ENCODE measurements at regions not wholly inside any gene's neighbourhood (a gene's known extent, or its start where the extent isn't known, plus 50 kb on each side); places are given as distances from the start of the nearest gene placed in this dataset.
A peak's percentile ranks its signal among the peaks of the same experiment; 100 is the strongest.
"Not testable (repeated sequence)": the region's sequence is repeated elsewhere in the genome, so short reads cannot be mapped to it uniquely, and the experiment has no call there.

GRCh38 chr2:61774351-61774750 is 79.5 kb downstream of the FAM161A start:
- no peak for DNase-seq (ENCODE audit: low read depth in 4 of 4, low spot score in 2 of 4)

DNA sequence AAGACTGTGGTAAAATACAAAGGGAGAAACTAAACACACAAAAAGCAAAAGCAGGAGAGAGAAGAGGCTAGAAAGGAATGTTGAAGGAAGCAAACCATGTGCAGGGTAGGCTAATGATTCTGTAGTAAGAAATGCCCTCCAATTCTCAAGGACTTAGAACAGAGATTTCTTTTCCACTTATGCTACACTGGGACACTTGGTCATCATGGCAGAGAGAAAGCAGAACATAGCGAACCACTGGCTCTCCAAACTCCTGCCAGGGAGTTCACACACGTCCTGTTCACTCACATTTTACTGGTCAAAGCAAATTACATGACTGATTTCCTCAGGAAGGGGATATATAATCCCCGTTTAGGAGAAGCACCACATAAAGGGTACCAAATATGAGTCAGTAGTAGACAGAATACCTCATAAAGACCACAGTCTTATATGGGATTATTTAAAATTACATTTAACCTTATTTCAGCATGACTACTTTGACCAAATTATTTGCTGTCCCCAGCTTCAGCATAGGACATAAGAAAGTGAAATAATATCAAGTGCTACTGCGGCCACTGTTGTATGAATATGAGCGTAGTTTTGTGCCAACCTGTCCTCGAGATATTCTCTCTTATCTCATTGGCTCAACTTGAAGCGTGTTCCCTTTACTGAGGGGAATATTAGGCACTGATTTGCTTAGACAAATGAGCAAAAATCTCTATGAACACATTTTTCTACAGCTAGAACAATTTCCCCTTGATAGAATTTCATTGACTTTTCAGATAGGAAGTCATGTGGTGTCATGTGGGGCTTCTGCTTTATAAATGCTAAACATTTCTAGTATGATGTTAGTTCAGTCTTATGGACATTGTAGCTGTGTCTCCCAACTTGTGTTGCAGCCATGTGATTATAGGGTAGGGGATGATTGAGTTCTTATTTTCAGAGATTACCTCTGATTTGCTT is 81.7 kb downstream of the FAM161A start:
- no peak for DNase-seq (ENCODE audit: low read depth in 4 of 4, low spot score in 2 of 4)

GRCh38 chr2:61770746-61771145 is 83.1 kb downstream of the FAM161A start:
- DNase-seq (ENCODE audit: low read depth in 4 of 4, low spot score in 2 of 4), result no peak

- DNase-seq (ENCODE audit: low read depth in 4 of 4, low spot score in 2 of 4), result no peak
These were observed 83.6 kb downstream of the FAM161A start for GRCh38 chr2:61770298-61770697.

GRCh38 chr2:61769093-61769675 is 84.7 kb downstream of the FAM161A start:
- DNase-seq (ENCODE audit: low read depth in 4 of 4, low spot score in 2 of 4), result no peak

DNA sequence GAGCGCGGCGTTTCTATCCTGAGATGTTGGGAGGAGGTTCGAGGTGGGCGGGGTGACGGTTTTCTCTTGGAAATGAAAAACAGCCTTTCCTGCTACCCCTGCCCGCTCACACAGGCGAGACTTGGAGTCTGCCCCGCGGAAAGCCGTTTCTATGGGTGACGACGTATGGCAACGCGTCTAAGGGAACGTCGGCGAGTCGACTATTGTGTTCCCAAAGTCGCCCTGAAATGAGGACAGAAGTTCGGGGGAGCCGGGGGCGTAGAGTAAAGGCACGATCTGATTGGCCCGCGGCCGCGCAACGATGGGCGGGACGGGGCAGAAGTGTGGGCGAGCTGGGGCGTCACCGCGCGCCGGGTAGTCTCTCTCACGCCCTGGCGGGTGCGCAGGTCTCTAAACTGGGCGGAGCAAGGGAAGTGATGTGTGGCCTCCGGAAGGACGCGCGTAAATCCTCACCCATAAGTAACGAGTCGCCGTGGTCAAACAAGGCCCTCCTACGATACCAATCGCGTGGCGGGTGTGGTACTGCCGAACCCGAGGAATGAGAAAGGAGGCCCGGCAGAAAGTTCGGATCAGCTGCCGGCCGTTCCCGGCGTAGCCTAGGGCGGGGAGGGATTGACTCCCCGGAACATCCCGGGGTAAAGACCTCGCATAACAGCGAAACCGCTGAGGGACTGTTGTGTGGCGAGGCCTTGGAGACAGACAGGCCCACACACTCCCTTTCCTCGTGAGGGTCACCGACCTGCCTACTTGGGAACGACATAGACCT is 89.6 kb downstream of the FAM161A start:
- DNase-seq (ENCODE audit: low read depth in 4 of 4, low spot score in 2 of 4), result peak; percentile 92 to 95 (median 94)

DNA sequence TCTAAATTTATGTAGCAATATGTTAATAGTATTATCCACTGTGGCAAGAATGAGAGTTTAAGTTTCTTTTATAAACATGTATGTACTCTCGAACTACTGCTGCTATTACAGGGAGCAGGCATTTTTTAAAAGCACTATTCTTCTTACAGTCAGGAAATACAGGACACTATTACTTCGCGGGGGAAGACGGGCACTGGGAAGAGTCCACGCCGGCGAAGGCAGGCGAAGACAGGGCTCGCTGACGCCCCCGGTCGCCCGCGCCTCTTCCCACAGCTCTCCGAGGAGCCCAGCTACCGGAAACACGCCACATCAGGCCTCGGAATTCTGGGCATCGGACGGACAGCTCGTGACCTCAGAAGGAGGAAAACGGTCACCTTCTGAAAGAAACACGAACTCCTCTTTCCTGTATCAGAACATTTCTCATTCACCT is 90.2 kb downstream of the FAM161A start:
- peak in 2 of 4 donors; percentile 68 to 75 for DNase-seq (ENCODE audit: low read depth in 4 of 4, low spot score in 2 of 4)

GRCh38 chr2:61762292-61762691 is 91.6 kb downstream of the FAM161A start:
- DNase-seq (ENCODE audit: low read depth in 4 of 4, low spot score in 2 of 4), result no peak

DNA sequence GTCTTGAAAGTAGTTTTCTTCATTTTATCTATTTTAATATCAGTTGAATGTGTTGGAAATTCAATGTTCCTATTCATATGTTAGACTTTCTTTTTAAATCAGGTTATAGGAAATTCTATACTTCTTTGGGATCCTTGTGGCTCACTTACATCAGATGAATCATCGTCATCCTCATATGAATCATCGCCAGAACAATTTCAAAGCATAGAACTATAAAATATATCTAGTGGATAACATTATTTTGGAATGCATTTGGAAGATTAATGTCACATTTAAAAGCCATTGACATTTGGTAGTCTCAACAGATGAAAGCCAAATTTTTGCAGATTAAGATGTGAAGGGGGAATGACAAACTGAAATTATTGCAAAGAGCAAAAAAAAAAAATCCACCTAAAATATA is 94.1 kb downstream of the FAM161A start:
- DNase-seq (ENCODE audit: low read depth in 4 of 4, low spot score in 2 of 4), result no peak

- no peak for DNase-seq (ENCODE audit: low read depth in 4 of 4, low spot score in 2 of 4)
These were observed 94.9 kb downstream of the FAM161A start for GRCh38 chr2:61759005-61759404.

DNA sequence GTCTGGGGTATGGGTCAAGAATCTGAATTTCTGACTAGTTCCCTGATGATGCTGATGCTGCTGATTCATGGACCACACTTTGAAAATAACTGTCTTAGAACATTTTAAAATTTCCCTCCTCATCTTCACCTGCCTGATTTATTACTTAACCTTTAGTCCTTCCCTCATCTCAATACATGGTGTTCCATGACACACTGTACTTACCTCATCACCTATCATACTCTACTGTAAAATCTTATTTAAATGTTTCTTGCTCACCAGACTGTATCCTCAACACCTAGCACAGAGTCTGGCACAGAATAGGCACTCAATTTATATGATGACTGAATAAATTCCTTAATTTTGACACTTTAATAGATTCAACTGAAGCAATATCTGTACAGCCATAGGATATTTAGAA is 95.7 kb downstream of the FAM161A start:
- no peak for DNase-seq (ENCODE audit: low read depth in 4 of 4, low spot score in 2 of 4)

DNA sequence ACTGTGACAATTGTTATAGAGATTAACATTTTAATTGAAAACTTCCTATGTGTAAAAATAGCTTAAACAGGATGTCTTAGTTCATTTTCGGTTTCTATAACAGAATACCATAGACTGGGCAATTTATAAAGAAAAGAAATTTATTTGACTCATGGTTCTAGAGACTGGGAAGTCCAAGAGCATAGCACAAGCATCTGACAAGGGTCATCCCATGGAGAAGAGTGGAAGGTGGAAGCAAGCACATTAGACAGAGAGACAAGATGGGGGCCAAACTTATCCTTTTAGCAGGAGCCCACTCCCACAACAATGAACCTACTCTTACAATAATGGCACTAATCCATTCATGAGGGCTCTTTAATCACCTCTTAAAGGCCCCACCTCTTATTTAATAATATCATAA is 100.3 kb downstream of the FAM161A start:
- no peak for DNase-seq (ENCODE audit: low read depth in 4 of 4, low spot score in 2 of 4)

GRCh38 chr2:61750624-61751023 is 103.2 kb downstream of the FAM161A start:
- DNase-seq (ENCODE audit: low read depth in 4 of 4, low spot score in 2 of 4), result no peak

DNA sequence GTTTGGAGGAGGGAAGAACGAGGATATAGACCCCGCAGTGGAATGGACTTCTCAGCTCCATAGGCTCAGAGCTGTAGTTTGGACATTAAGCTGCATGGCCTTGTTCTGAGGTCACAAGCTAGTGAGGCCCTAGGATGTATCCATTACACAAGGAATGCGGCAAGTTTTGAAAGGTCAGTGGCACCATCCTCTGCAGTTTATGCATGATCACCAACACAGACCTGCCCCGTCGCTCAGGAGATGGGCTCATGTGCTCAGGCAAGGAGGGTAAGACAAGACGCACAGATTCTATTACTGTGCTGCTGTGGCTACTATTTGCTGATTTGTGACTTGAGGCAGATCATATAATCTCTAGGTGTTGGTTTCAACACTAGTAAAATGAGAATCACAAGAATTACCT is 110.9 kb downstream of the FAM161A start:
- no peak for DNase-seq (ENCODE audit: low read depth in 4 of 4, low spot score in 2 of 4)

GRCh38 chr2:61737841-61738240 is 116.0 kb downstream of the FAM161A start:
- DNase-seq (ENCODE audit: low read depth in 4 of 4, low spot score in 2 of 4), result no peak

DNA sequence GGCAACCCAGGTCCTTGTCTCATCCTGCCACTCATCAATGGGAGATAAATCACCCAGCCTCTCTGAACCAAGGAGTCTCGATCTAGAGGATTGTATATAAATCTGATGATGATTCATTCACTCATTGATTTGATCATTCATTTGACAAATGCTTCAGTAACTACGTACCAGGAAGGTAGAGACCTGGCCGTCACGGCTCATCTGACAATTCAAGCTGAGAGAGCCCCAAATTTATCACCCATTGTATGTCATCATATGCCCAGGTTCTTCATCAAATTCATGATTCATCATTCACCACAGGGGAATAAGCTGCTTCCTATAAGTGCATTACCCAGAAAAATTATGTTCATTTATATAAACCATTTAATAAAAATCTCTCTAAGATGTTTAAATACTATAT is 116.9 kb downstream of the FAM161A start:
- no peak for DNase-seq (ENCODE audit: low read depth in 4 of 4, low spot score in 2 of 4)

DNA sequence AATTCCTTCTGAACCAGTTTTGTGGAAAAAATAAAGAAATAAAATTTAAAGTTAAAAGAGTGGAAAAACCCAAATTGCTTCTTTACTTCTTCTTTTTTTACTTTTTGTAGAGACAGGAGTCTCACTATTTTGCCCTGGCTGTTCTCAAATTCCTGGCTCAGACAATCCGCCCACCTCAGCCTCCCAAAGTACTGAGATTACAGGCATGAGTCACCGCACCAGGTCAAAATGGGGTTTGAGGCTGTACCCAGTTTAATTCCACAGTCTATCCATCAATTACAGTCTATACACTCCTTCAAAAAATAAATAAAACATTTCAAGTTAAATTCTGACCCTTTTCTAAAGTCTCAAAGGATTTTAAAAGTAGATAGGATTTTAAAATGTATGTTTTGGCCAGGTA is 120.3 kb downstream of the FAM161A start:
- DNase-seq (ENCODE audit: low read depth in 4 of 4, low spot score in 2 of 4), result no peak

DNA sequence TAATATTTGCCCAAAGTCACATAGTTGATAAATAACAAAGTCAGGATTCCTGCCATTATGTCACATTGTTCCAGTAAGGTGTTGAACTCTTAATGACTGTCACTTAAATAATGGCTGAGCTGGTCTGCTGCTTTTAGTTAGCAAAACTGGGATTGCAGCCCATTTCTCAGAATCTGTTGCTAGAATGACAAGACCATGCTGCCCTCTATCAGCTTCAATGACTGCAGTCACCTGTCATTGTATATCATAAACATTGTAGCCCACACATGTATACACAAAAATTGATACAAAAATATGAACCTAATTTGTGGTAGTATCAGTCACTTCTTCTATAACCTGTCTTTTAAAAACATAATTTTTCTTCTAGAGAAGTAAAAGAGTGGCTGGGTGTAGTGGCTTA is 121.1 kb downstream of the FAM161A start:
- no peak for DNase-seq (ENCODE audit: low read depth in 4 of 4, low spot score in 2 of 4)

DNA sequence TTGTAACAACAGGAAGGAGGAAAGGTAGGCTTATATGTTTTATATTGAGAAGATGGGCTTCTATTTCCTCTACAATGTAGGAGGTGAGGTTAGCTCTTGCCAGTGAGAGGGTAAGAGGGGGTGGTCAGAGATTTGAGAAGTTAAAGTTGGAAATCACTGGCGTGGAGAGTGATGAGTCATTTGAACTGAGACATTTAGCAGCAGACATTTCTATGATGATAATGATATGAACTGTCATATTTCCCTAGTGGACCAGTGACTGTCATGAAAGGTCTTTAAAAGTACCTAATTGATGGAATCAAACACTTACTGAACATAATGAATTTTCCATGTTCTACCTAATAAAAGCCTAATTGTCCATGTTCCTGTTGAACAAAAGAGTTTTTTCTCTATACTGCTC is 126.1 kb downstream of the FAM161A start:
- DNase-seq (ENCODE audit: low read depth in 4 of 4, low spot score in 2 of 4), result no peak

DNA sequence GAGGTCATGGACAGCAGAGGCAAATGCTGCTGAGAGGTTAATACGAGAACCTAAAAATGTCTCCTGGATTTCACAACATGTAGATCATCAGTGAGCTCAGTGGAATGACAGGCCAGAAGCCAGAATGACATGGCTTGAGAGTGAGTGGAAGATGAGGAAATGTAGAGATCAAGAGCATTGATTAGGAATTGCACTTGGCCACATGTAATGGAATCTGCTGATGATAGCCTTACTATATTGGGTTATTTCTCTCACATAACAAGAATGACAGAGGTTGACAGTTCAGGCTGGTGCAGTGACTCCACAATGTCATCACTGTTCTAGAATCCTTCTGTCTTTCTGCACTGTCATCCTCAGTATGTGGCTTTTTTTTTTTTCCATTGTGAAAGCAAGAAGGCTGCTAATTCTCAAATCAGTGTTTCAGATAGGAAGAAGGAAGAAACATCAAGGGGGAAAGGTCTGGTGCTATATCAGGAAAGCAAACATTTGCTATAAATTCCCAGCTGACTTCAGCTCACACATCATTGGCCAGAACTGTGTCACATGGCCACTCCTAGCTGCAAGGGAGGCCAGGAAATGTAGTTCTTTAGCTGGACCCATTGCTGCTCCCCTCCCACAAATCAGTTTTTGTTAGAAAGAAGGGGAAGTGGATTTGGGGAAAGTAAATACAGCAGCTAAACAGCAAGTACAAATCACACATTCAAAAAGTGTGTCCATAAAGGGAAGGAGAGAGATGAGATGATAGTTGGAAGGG is 127.2 kb downstream of the FAM161A start:
- no peak for DNase-seq (ENCODE audit: low read depth in 4 of 4, low spot score in 2 of 4)

- DNase-seq (ENCODE audit: low read depth in 4 of 4, low spot score in 2 of 4), result not testable (repeated sequence)
These were observed 130.5 kb downstream of the FAM161A start for GRCh38 chr2:61723364-61723763.
